HG03108 (cell line): ENCODE measurements at regions not wholly inside any gene's neighbourhood (a gene's known extent, or its start where the extent isn't known, plus 50 kb on each side); places are given as distances from the start of the nearest gene placed in this dataset.

ENCODE experiments used
- ATAC-seq: cut with Tn5 transposase; IDR thresholded peaks from one replicate; pipeline ENCODE4 v1.9.1; 2021; ENCODE audit warnings: moderate library complexity; ENCODE audit not compliant: unreplicated experiment

GRCh38 chr4:44071959-44072955, 376.4 kb downstream of the KCTD8 start:
- no peak for ATAC-seq

- ATAC-seq, result no peak
Measured at GRCh38 chr4:44086753-44087152, 361.9 kb downstream of the KCTD8 start.

GRCh38 chr4:44093390-44093789, 355.2 kb downstream of the KCTD8 start:
- no peak for ATAC-seq

GRCh38 chr4:44098973-44099372, 349.6 kb downstream of the KCTD8 start:
- ATAC-seq, result no peak

DNA sequence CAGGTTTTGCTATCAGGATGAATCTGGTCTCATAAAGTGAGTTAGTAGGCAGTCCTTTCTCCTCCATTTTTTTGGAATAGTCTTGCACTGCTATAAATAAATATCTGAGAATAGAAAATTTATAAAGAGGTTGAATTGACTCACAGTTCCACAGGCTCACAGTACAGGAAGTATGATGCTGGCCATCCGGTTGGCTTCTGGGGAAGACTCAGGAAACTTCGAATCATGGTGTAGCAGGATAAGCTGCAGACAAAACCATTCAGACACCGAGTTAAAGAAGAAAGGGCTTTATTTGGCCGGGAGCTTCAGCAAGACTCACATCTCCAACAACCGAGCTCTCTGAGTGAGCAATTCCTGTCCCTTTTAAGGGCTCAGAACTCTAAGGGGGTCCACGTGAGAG, 348.2 kb downstream of the KCTD8 start:
- ATAC-seq, result no peak

- no peak for ATAC-seq
Measured at GRCh38 chr4:44118971-44119680, 329.5 kb downstream of the KCTD8 start.

- no peak for ATAC-seq
Measured at GRCh38 chr4:44120646-44121045, 328.0 kb downstream of the KCTD8 start.

DNA sequence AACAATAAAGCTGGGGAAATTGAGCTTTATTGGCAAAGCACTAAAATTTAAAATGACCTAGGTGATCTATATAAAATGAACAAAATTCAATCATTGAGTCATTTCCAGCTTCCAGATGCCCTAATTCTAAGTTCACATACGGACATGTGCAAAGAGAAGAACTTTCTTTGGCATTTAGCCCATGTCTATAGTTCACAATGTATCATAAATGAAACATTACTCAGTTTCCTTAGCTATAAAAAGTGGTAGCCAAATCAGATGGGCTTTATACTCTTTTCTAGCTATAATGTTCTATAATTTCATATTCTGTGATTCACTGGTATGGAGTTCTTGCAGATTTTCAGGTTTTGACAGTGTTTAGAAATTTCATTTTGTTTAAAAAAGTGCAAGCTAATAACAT, 327.4 kb downstream of the KCTD8 start:
- no peak for ATAC-seq
